ENCODE measurements at regions not wholly inside any gene's neighbourhood (a gene's known extent, or its start where the extent isn't known, plus 50 kb on each side); places are given as distances from the start of the nearest gene placed in this dataset.

- peak; percentile 99 for DNase-seq (ENCODE audit: low read depth in 2 of 2)
- H3K36me3 ChIP-seq (ENCODE audit: control insufficient read depth, insufficient read depth, low read length): no peaks in the 10 kb centered on the region
- TF ChIP-seq EZH2 (IDR thresholded peaks at IDR 0.05; ENCODE audit: low read length, missing control alignments) (no peak), CTCF (conservative IDR thresholded peaks at IDR 0.05 in 1 of 2, IDR thresholded peaks at IDR 0.05 in 1 of 2; ENCODE audit: low read depth in 1 of 2, low read length in 2 of 2) (no peak)
- no peaks in the 10 kb centered on the region for H3K9me3 ChIP-seq (ENCODE audit: control insufficient read depth, insufficient read depth, low read depth, low read length)
- H3K4me1 ChIP-seq (ENCODE audit: control insufficient read depth, extremely low read depth, insufficient read depth, low read length): peaks cover 32% of the 10 kb centered on the region
- H4K20me1 ChIP-seq (ENCODE audit: control insufficient read depth, extremely low read depth, insufficient read depth, low read length): no peaks in the 10 kb centered on the region
- H3K27me3 ChIP-seq (ENCODE audit: control insufficient read depth, insufficient read depth, low read length): no peaks in the 10 kb centered on the region
- H2AFZ ChIP-seq (ENCODE audit: low read length): peak overlapping the region; percentile 6
- H3K27ac ChIP-seq (ENCODE audit: insufficient read depth, low read length): peak overlapping the region; percentile 90
- no peaks in the 10 kb centered on the region for H3K79me2 ChIP-seq (ENCODE audit: control insufficient read depth, insufficient read depth, low read length)
- H3K9ac ChIP-seq (ENCODE audit: insufficient read depth, low read length): peak overlapping the region; percentile 50
- no peak overlapping the region for H3K4me3 ChIP-seq (replicated peaks in 1 of 4; ENCODE audit: control extremely low read depth in 1 of 4, insufficient read depth in 1 of 4, low read depth in 3 of 4, low read length in 4 of 4)
- H3K4me2 ChIP-seq (ENCODE audit: extremely low read depth, insufficient read depth, low read length): no peak overlapping the region
These were observed 122.7 kb downstream of the SLC38A6 start for GRCh38 chr14:61103541-61104339.

GRCh38 chr14:61102549-61103466, 121.8 kb downstream of the SLC38A6 start:
- no peak overlapping the region for H3K4me3 ChIP-seq (replicated peaks in 1 of 4; ENCODE audit: control extremely low read depth in 1 of 4, insufficient read depth in 1 of 4, low read depth in 3 of 4, low read length in 4 of 4)
- no peaks in the 10 kb centered on the region for H3K9me3 ChIP-seq (ENCODE audit: control insufficient read depth, insufficient read depth, low read depth, low read length)
- H3K9ac ChIP-seq (ENCODE audit: insufficient read depth, low read length): no peak overlapping the region
- H4K20me1 ChIP-seq (ENCODE audit: control insufficient read depth, extremely low read depth, insufficient read depth, low read length): no peaks in the 10 kb centered on the region
- DNase-seq (ENCODE audit: low read depth in 2 of 2): no peak
- H3K4me1 ChIP-seq (ENCODE audit: control insufficient read depth, extremely low read depth, insufficient read depth, low read length): peaks cover 27% of the 10 kb centered on the region
- H3K27me3 ChIP-seq (ENCODE audit: control insufficient read depth, insufficient read depth, low read length): no peaks in the 10 kb centered on the region
- no peak overlapping the region for H2AFZ ChIP-seq (ENCODE audit: low read length)
- no peak for TF ChIP-seq CTCF (conservative IDR thresholded peaks at IDR 0.05 in 1 of 2, IDR thresholded peaks at IDR 0.05 in 1 of 2; ENCODE audit: low read depth in 1 of 2, low read length in 2 of 2)
- TF ChIP-seq EZH2 (IDR thresholded peaks at IDR 0.05; ENCODE audit: low read length, missing control alignments): no peak
- no peaks in the 10 kb centered on the region for H3K79me2 ChIP-seq (ENCODE audit: control insufficient read depth, insufficient read depth, low read length)
- peak overlapping the region; percentile 90 for H3K27ac ChIP-seq (ENCODE audit: insufficient read depth, low read length)
- H3K36me3 ChIP-seq (ENCODE audit: control insufficient read depth, insufficient read depth, low read length): no peaks in the 10 kb centered on the region
- H3K4me2 ChIP-seq (ENCODE audit: extremely low read depth, insufficient read depth, low read length): no peak overlapping the region
